ENCODE measurements at regions not wholly inside any gene's neighbourhood (a gene's known extent, or its start where the extent isn't known, plus 50 kb on each side); places are given as distances from the start of the nearest gene placed in this dataset.

GRCh38 chr1:199150756-199151155, 511.9 kb downstream of the PTPRC start (continued):
- no peak for TF ChIP-seq TFAP4 (IDR thresholded peaks at IDR 0.05; ENCODE audit: borderline replicate concordance, low read depth)
- no peak for TF ChIP-seq RAD21 (CRISPR knock-in tag; IDR thresholded peaks at IDR 0.05)
- no peak for TF ChIP-seq ZNF326 (CRISPR knock-in tag; IDR thresholded peaks at IDR 0.05; ENCODE audit: borderline replicate concordance)
- TF ChIP-seq PHF20 (CRISPR knock-in tag; IDR thresholded peaks at IDR 0.05): no peak
- no peak for TF ChIP-seq THRA (CRISPR knock-in tag; IDR thresholded peaks at IDR 0.05; ENCODE audit: borderline replicate concordance)

- ATAC-seq (no peak), DNase-seq (ENCODE audit: low spot score) (no peak), FAIRE-seq (no peak)
- in situ Hi-C loops (cut with HindIII; ENCODE audit: extremely low pct_ligation_motif_present, low pct_unique_long_range_greater_than_20kb): no loop called here
- Histone ChIP-seq H3K4me2 (ENCODE audit: low read depth, low read length) (no peak overlapping the region), H3K36me3 (replicated peaks in 1 of 2; ENCODE audit: control insufficient read depth in 1 of 2, insufficient read depth in 2 of 2, low read length in 2 of 2) (no peaks in the 10 kb centered on the region), H4K20me1 (ENCODE audit: insufficient read depth, low read length) (no peaks in the 10 kb centered on the region), H3K27me3 (ENCODE audit: control insufficient read depth in 1 of 2, insufficient read depth in 2 of 2, low read length in 2 of 2) (no peaks in the 10 kb centered on the region), H3K9me3 (ENCODE audit: low read length) (no peaks in the 10 kb centered on the region), H3K27ac (ENCODE audit: extremely low read length, insufficient read depth, low read length) (no peak overlapping the region), H3K79me2 (ENCODE audit: insufficient read depth, low read length) (no peaks in the 10 kb centered on the region), H3K4me3 (replicated peaks in 1 of 3; ENCODE audit: insufficient read depth in 1 of 3, low read depth in 2 of 3, low read length in 3 of 3) (no peak overlapping the region), H3K4me1 (ENCODE audit: insufficient read depth, low read length) (no peaks in the 10 kb centered on the region), H2AFZ (ENCODE audit: low read length) (no peak overlapping the region), H3K9ac (ENCODE audit: insufficient read depth, low read depth, low read length) (no peak overlapping the region)
- intact Hi-C loops (cut with micrococcal nuclease; ENCODE audit: unreplicated experiment): no loop called here
- ChIA-PET CTCF (ENCODE audit: low intra/inter-chr PET ratio, low total read pairs) (no interaction called here), POLR2A (no interaction called here)
- no TSS peak for BruUV-seq (replicated peaks)
- 11% methylated on average over 6 of the region's 6 CpGs for WGBS (ENCODE audit: low lambda C conversion rate)
- TF ChIP-seq ESRRA (CRISPR knock-in tag; IDR thresholded peaks at IDR 0.05; ENCODE audit: low read depth) (no peak), ZNF766 (CRISPR knock-in tag; IDR thresholded peaks at IDR 0.05; ENCODE audit: borderline replicate concordance) (no peak), MTA1 (CRISPR knock-in tag; IDR thresholded peaks at IDR 0.05; ENCODE audit: borderline replicate concordance) (no peak), KDM2A (CRISPR knock-in tag; IDR thresholded peaks at IDR 0.05; ENCODE audit: borderline replicate concordance, low read depth) (no peak), MXD1 (CRISPR knock-in tag; IDR thresholded peaks at IDR 0.05) (no peak), TRAFD1 (CRISPR knock-in tag; IDR thresholded peaks at IDR 0.05; ENCODE audit: borderline replicate concordance) (no peak), NFRKB (IDR thresholded peaks at IDR 0.05) (no peak), ZHX1 (CRISPR knock-in tag; IDR thresholded peaks at IDR 0.05; ENCODE audit: low read depth) (no peak), NAIF1 (CRISPR knock-in tag; IDR thresholded peaks at IDR 0.05; ENCODE audit: borderline replicate concordance) (no peak), ZNF7 (CRISPR knock-in tag; IDR thresholded peaks at IDR 0.05) (no peak), TCF12 (IDR thresholded peaks at IDR 0.05) (no peak), TCF12 (CRISPR knock-in tag; IDR thresholded peaks at IDR 0.05) (no peak)
Measured at GRCh38 chr1:199151634-199152425, 513.0 kb downstream of the PTPRC start.
